GM19455 (cell line): ENCODE measurements at regions not wholly inside any gene's neighbourhood (a gene's known extent, or its start where the extent isn't known, plus 50 kb on each side); places are given as distances from the start of the nearest gene placed in this dataset.
"Not testable (repeated sequence)": the region's sequence is repeated elsewhere in the genome, so short reads cannot be mapped to it uniquely, and the experiment has no call there.

Experiments
- ATAC-seq: cut with Tn5 transposase; IDR thresholded peaks from one replicate; pipeline ENCODE4 v1.9.1; 2021; ENCODE audit not compliant: unreplicated experiment

- ATAC-seq: no peak
Measured at GRCh38 chr3:193046371-193046770, 128.7 kb upstream of the MB21D2 start.

- not testable (repeated sequence) for ATAC-seq
Measured at GRCh38 chr3:193047461-193047860, 129.8 kb upstream of the MB21D2 start.

GRCh38 chr3:193048127-193048526 lies 130.5 kb upstream of the MB21D2 start:
- ATAC-seq: no peak

GRCh38 chr3:193049935-193050334 lies 132.3 kb upstream of the MB21D2 start:
- no peak for ATAC-seq

GRCh38 chr3:193051314-193051713 lies 133.7 kb upstream of the MB21D2 start:
- ATAC-seq: no peak

- no peak for ATAC-seq
Measured at GRCh38 chr3:193052354-193053045, 134.8 kb upstream of the MB21D2 start.

GRCh38 chr3:193053046-193053435 lies 135.4 kb upstream of the MB21D2 start:
- no peak for ATAC-seq

GRCh38 chr3:193055352-193055751 lies 137.7 kb upstream of the MB21D2 start:
- no peak for ATAC-seq

GRCh38 chr3:193057616-193058015 lies 140.0 kb upstream of the MB21D2 start:
- no peak for ATAC-seq

- ATAC-seq: no peak
Measured at GRCh38 chr3:193060748-193061546, 143.3 kb upstream of the MB21D2 start.

- no peak for ATAC-seq
Measured at GRCh38 chr3:193068365-193068764, 150.7 kb upstream of the MB21D2 start.

GRCh38 chr3:193069732-193070131 lies 152.1 kb upstream of the MB21D2 start:
- ATAC-seq: not testable (repeated sequence)

- ATAC-seq: no peak
Measured at GRCh38 chr3:193078996-193079753, 161.5 kb upstream of the MB21D2 start.

GRCh38 chr3:193080821-193081365 lies 160.1 kb upstream of the PLAAT1 start:
- no peak for ATAC-seq

GRCh38 chr3:193085655-193086054 lies 155.4 kb upstream of the PLAAT1 start:
- no peak for ATAC-seq

- ATAC-seq: no peak
Measured at GRCh38 chr3:193086681-193087080, 154.3 kb upstream of the PLAAT1 start.

GRCh38 chr3:193087336-193087735 lies 153.7 kb upstream of the PLAAT1 start:
- ATAC-seq: no peak

GRCh38 chr3:193095366-193095765 lies 145.7 kb upstream of the PLAAT1 start:
- ATAC-seq: no peak

- no peak for ATAC-seq
Measured at GRCh38 chr3:193096076-193096475, 144.9 kb upstream of the PLAAT1 start.

- no peak for ATAC-seq
Measured at GRCh38 chr3:193114431-193115340, 126.3 kb upstream of the PLAAT1 start.
